Amniotic stem cell (primary cell): ENCODE measurements at regions not wholly inside any gene's neighbourhood (a gene's known extent, or its start where the extent isn't known, plus 50 kb on each side); places are given as distances from the start of the nearest gene placed in this dataset.
"Not testable (repeated sequence)": the region's sequence is repeated elsewhere in the genome, so short reads cannot be mapped to it uniquely, and the experiment has no call there.

Experiments
- DNase-seq: peaks from one replicate; lab custom pipeline; 2025; lab: John Stamatoyannopoulos, UW

DNA sequence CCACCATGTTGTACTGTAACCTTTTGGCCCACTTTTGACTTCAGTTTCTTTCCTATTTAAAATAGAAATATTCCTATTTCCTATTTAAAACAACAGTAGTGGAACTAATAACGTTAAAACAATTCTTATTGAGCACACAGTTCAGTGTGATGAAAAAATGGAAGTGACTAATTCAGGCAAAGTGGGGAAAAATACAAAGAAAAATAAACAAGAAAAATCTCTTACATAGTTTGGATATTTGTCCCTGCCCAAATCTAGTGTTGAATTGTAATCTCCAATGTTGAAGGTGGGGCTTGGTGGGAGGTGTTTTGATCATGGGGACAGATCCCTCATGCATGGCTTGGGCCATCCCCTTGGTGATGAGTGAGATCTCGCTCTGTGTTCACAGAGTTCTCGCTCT lies 198.1 kb upstream of the CPHXL start:
- DNase-seq, result no peak

DNA sequence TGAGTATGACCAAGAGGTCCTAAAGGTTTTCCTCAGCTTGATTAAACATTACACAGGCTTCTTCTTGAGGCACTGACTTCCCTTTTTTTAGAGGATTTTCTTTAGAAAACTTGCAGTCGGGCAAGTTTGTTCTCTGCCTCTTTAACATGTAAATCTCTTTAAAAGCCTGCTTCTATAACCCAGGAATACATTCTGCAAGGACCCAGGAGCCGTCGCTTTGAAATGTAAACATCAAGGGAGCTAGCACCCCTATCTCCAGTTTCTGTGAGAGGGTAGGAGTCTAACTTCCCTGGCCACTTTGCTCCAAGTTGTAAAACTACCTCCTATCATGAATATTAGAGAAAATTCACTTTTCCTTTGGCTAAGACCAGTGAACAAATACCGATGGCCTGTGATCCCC lies 201.5 kb upstream of the CPHXL start:
- DNase-seq, result no peak

GRCh38 chr16:75928295-75928694 lies 202.0 kb upstream of the CPHXL start:
- no peak for DNase-seq

GRCh38 chr16:75929046-75929445 lies 202.8 kb upstream of the CPHXL start:
- no peak for DNase-seq

DNA sequence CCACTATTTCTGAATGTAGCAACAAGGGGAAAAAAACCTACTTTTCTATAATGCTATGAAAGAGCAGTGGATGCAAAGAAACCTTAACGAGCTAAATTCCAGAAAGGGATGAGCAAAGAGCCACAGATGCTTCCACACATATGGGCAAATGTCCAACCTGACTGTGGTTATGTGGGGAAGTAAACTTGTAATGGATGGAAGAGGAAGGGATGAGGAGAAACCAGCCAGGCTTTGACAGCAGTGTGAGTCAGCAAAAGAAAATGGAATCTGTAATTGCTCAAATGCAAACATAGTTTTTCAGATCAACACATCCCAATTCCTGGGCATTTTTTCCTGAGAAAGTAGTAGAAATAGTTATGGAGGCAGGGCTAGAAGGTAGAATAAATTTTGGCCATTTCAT lies 204.8 kb upstream of the CPHXL start:
- no peak for DNase-seq

DNA sequence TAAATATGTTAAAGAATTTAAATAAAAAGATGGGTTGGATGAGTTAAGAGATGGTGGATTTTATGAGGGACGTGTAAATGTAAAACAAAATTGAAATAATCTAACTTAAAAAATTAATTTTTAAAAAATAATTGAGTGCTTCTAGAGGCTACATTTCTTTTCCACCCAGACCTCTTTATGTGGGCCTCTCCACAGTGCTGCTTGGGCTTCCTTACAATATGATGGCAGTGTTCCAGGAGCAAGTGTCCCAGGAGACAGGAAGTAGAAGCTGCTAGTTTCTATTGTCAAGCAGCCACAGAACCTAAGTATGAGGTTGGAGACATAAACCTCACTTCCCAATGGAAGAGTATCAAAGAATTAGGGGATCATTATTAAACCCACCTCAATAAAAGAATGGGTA lies 205.7 kb upstream of the CPHXL start:
- no peak for DNase-seq

DNA sequence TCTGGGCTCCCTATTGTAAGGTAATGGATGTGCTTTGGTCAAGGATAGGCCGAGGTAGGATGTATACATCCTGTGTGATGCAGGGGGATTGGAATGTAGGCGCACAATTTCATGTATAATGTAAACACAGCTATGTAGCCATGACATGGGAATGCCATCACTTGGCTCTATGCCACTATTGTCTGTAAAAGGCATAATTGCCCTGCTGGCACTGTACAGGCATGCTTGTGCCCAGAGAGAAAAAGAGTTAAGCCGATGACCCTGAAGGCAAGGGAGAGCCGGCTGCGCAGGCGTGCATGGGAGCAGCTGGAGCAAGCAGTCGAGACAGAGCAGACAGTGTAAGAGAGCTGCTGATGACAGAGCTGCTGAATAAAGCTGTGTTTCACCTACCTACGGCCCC lies 212.5 kb upstream of the CPHXL start:
- no peak for DNase-seq

GRCh38 chr16:75942351-75942750 lies 216.1 kb upstream of the CPHXL start:
- DNase-seq, result no peak

GRCh38 chr16:75942936-75943335 lies 216.6 kb upstream of the CPHXL start:
- DNase-seq, result no peak

DNA sequence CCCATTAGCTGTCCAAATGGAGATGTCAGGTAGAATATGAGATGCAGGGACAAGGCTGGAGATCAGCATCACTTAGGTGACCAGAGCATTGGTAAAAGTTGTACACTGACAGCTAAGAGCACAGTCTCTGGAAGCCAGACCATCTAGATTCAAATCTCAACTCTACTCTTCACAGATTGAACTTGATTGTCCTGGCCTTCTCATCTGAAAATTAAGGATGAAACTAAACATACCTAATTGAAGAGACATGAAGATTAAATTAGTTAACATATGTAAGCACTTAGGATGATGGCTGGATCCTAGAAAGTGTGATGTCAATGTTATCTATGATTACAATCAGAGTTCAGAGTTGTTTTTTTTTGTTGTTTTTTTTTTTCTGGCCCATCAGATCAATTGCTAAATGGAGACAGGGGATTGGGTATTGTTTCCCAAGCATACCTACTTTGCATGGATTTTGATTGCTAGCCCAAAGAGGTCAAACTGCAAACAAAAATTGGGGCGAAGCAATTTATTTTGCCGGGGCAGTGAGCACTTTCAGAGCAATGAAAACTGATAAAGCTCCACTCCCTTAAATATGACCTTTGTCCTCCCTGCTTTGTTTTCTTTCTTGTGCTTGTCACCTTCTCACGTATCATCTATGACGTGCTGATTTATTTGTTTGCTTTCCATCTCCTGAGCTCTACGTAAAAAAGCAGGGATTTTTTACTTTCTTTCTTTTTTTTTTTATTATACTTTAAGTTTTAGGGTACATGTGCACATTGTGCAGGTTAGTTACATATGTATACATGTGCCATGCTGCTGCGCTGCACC lies 217.6 kb upstream of the CPHXL start:
- no peak for DNase-seq

- no peak for DNase-seq
Measured at GRCh38 chr16:75945916-75946457, 219.7 kb upstream of the CPHXL start.

GRCh38 chr16:75947626-75948239 lies 221.4 kb upstream of the CPHXL start:
- no peak for DNase-seq

GRCh38 chr16:75948441-75948840 lies 222.2 kb upstream of the CPHXL start:
- no peak for DNase-seq

- DNase-seq, result no peak
Measured at GRCh38 chr16:75948886-75949285, 222.6 kb upstream of the CPHXL start.

- DNase-seq, result no peak
Measured at GRCh38 chr16:75952124-75952523, 225.8 kb upstream of the CPHXL start.

DNA sequence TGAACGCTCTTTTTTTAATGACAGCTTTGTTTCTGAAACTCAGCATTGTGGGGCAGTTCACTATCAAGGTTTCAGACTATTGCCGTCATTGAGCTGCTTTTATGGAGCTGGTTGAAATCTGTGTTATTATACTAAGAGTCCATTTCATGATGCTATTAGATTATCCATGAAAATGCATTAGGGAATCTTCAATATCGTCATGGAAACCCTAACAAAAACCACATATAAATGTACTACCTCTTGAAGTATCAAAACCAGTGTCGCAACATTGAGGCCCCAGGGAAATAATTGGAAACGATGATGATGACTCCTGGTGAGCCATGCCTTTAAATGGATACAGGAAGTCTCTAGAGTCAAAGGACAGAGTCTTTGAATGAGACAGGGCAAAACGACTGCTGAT lies 231.6 kb upstream of the CPHXL start:
- no peak for DNase-seq

GRCh38 chr16:75965504-75966374 lies 239.4 kb upstream of the CPHXL start:
- DNase-seq, result no peak

GRCh38 chr16:75969120-75969519 lies 242.8 kb upstream of the CPHXL start:
- DNase-seq, result not testable (repeated sequence)

GRCh38 chr16:75971334-75971733 lies 245.0 kb upstream of the CPHXL start:
- no peak for DNase-seq

GRCh38 chr16:75983296-75983695 lies 257.0 kb upstream of the CPHXL start:
- no peak for DNase-seq

DNA sequence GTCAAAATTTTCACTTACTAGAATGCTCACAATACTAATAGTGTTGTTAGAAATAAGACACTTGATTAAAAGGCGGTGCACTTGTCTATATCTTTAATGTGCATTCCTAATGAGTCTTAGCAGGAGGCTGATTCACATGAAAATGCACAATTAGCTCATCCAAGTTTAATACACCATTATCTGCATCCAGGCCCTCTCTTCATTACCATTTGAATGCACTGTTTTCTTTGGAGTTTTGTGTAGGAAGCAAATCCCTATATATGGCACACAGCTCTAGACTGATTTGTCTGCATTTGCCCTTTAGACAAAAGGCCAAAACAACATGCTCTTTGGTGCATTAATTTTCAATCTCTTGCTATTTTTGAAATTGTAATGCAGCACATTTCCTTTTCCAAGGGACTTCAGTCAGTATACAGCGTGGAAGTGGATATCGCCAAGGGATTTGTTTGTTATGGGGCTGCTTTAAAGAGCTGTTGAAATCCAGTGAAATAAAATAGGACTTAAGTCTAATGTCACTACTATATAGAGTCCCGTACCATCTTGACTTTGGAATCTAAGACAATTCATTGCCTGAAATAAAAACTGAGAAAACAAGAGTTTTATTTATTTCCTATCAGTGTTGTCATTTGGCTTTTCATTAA lies 257.6 kb upstream of the CPHXL start:
- no peak for DNase-seq

DNA sequence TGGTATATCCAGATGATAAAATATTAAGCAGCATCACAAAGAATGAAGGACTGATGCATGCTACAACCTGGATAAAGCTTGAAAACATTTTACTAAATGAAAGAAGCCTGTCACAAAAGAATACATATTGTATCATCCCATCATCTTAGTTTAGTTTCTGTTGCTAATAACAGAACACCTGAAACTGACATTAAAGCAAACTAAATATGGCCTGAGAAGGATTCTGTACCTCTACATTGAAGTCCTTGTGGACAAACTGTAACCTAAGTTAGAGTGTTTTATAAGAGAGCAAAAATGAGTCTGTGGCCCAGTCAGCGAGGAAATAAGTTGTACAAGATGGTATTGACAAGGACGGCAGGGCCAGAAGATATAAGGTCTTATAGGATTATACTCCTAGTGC lies 261.0 kb upstream of the CPHXL start:
- DNase-seq, result no peak
